Spinal cord (tissue), 9 donors: ENCODE measurements at regions not wholly inside any gene's neighbourhood (a gene's known extent, or its start where the extent isn't known, plus 50 kb on each side); places are given as distances from the start of the nearest gene placed in this dataset.

Experiments used
- DNase-seq, 6 donors: peaks; one replicate each; pipeline versions ENCODE4 v3.0.0 to v3.0.0-alpha.2; 2013 to 2015; ENCODE audit warnings: low spot score in 6 of 6, low read depth in 4 of 6
- H3K27ac ChIP-seq: one replicate; pipeline ENCODE4 v1.5.1; 2013; ENCODE audit warnings: low read depth, low read length, control low read depth
- H3K27me3 ChIP-seq: one replicate; pipeline ENCODE4 v1.6.1; 2013; ENCODE audit warnings: low read length; ENCODE audit not compliant: control insufficient read depth, insufficient read depth
- H3K36me3 ChIP-seq: one replicate; pipeline ENCODE4 v1.6.1; 2013; ENCODE audit warnings: low read length; ENCODE audit not compliant: control insufficient read depth, insufficient read depth
- H3K4me1 ChIP-seq: one replicate; pipeline ENCODE4 v1.6.1; 2013; ENCODE audit warnings: low read length; ENCODE audit not compliant: control insufficient read depth, insufficient read depth
- H3K4me3 ChIP-seq: one replicate; pipeline ENCODE4 v1.5.1; 2013; ENCODE audit warnings: low read depth, low read length, control low read depth
- H3K9me3 ChIP-seq: one replicate; pipeline ENCODE4 v1.6.1; 2013; ENCODE audit warnings: low read length; ENCODE audit not compliant: control insufficient read depth, insufficient read depth
- WGBS: methylation state at CpG from one replicate; pipeline ENCODE4 v1.1.5; 2013; ENCODE audit warnings: missing lambda C conversion rate; ENCODE audit not compliant: insufficient coverage; 5-methylcytosine and 5-hydroxymethylcytosine counted together
- donor health status: healthy.

GRCh38 chr6:117142995-117143394 lies 122.4 kb upstream of the VGLL2 start:
- H3K27me3 ChIP-seq: no peaks in the 10 kb centered on the region
- H3K27ac ChIP-seq: no peak overlapping the region
- peaks cover 7% of the 10 kb centered on the region for H3K9me3 ChIP-seq
- WGBS: no CpG with 5 or more reads among the region's 1 CpG
- no peaks in the 10 kb centered on the region for H3K4me1 ChIP-seq
- peak in 1 of 6 donors; percentile 24 for DNase-seq
- H3K4me3 ChIP-seq: no peak overlapping the region
- H3K36me3 ChIP-seq: no peaks in the 10 kb centered on the region

- no peaks in the 10 kb centered on the region for H3K27me3 ChIP-seq
- peaks cover 7% of the 10 kb centered on the region for H3K9me3 ChIP-seq
- no peak overlapping the region for H3K27ac ChIP-seq
- no CpG with 5 or more reads among the region's 2 CpGs for WGBS
- H3K36me3 ChIP-seq: no peaks in the 10 kb centered on the region
- no peak for DNase-seq
- H3K4me1 ChIP-seq: no peaks in the 10 kb centered on the region
- no peak overlapping the region for H3K4me3 ChIP-seq
These were observed 121.7 kb upstream of the VGLL2 start for GRCh38 chr6:117143647-117144046.

GRCh38 chr6:117145940-117146339 lies 119.4 kb upstream of the VGLL2 start:
- no peak for DNase-seq
- no peak overlapping the region for H3K27ac ChIP-seq
- WGBS: 74% methylated on average over 2 of the region's 2 CpGs
- H3K4me1 ChIP-seq: no peaks in the 10 kb centered on the region
- no peaks in the 10 kb centered on the region for H3K27me3 ChIP-seq
- peaks cover 7% of the 10 kb centered on the region for H3K9me3 ChIP-seq
- H3K4me3 ChIP-seq: no peak overlapping the region
- no peaks in the 10 kb centered on the region for H3K36me3 ChIP-seq

- Histone ChIP-seq H3K4me3 (no peak overlapping the region), H3K27me3 (no peaks in the 10 kb centered on the region), H3K27ac (no peak overlapping the region), H3K36me3 (no peaks in the 10 kb centered on the region), H3K9me3 (peaks cover 7% of the 10 kb centered on the region), H3K4me1 (no peaks in the 10 kb centered on the region)
- no CpG with 5 or more reads among the region's 1 CpG for WGBS
- peak in 1 of 6 donors; percentile 9 for DNase-seq
These were observed 116.0 kb upstream of the VGLL2 start for GRCh38 chr6:117149324-117149723.

- 0% methylated on average over 1 of the region's 1 CpG for WGBS
- peak in 1 of 6 donors; percentile 46 for DNase-seq
These were observed 108.6 kb upstream of the VGLL2 start for GRCh38 chr6:117156741-117157140.

GRCh38 chr6:117157448-117157847 lies 107.9 kb upstream of the VGLL2 start:
- H3K4me1 ChIP-seq: no peaks in the 10 kb centered on the region
- H3K27ac ChIP-seq: no peak overlapping the region
- no peaks in the 10 kb centered on the region for H3K9me3 ChIP-seq
- DNase-seq: no peak
- H3K4me3 ChIP-seq: no peak overlapping the region
- WGBS: 56% methylated on average over 1 of the region's 3 CpGs
- no peaks in the 10 kb centered on the region for H3K27me3 ChIP-seq
- H3K36me3 ChIP-seq: no peaks in the 10 kb centered on the region

More at GRCh38 chr6:117156741-117157140, 108.6 kb upstream of the VGLL2 start:
- Histone ChIP-seq H3K4me1 (no peaks in the 10 kb centered on the region), H3K27ac (no peak overlapping the region), H3K27me3 (no peaks in the 10 kb centered on the region), H3K9me3 (no peaks in the 10 kb centered on the region), H3K36me3 (no peaks in the 10 kb centered on the region), H3K4me3 (no peak overlapping the region)

GRCh38 chr6:117165911-117166499 lies 99.4 kb upstream of the VGLL2 start:
- H3K4me1 ChIP-seq: no peaks in the 10 kb centered on the region
- DNase-seq: no peak
- H3K36me3 ChIP-seq: no peaks in the 10 kb centered on the region
- no peaks in the 10 kb centered on the region for H3K9me3 ChIP-seq
- no peak overlapping the region for H3K27ac ChIP-seq
- no peak overlapping the region for H3K4me3 ChIP-seq
- no peaks in the 10 kb centered on the region for H3K27me3 ChIP-seq
- 86% methylated on average over 1 of the region's 2 CpGs for WGBS

GRCh38 chr6:117167520-117168271 lies 97.7 kb upstream of the VGLL2 start:
- Histone ChIP-seq H3K4me3 (no peak overlapping the region), H3K27me3 (no peaks in the 10 kb centered on the region), H3K9me3 (no peaks in the 10 kb centered on the region), H3K27ac (no peak overlapping the region), H3K36me3 (no peaks in the 10 kb centered on the region), H3K4me1 (no peaks in the 10 kb centered on the region)
- WGBS: 66% methylated on average over 7 of the region's 10 CpGs
- no peak for DNase-seq

- no peak for DNase-seq
- WGBS: 77% methylated on average over 4 of the region's 4 CpGs
- no peaks in the 10 kb centered on the region for H3K36me3 ChIP-seq
- H3K4me3 ChIP-seq: no peak overlapping the region
- H3K9me3 ChIP-seq: no peaks in the 10 kb centered on the region
- no peak overlapping the region for H3K27ac ChIP-seq
- no peaks in the 10 kb centered on the region for H3K27me3 ChIP-seq
- no peaks in the 10 kb centered on the region for H3K4me1 ChIP-seq
These were observed 96.9 kb upstream of the VGLL2 start for GRCh38 chr6:117168296-117169063.
